HG02798 (cell line): ENCODE measurements at regions not wholly inside any gene's neighbourhood (a gene's known extent, or its start where the extent isn't known, plus 50 kb on each side); places are given as distances from the start of the nearest gene placed in this dataset.

Source experiments
- ATAC-seq: cut with Tn5 transposase; IDR thresholded peaks from one replicate; pipeline ENCODE4 v1.9.1; 2021; ENCODE audit warnings: mild to moderate bottlenecking; ENCODE audit not compliant: unreplicated experiment, poor library complexity

DNA sequence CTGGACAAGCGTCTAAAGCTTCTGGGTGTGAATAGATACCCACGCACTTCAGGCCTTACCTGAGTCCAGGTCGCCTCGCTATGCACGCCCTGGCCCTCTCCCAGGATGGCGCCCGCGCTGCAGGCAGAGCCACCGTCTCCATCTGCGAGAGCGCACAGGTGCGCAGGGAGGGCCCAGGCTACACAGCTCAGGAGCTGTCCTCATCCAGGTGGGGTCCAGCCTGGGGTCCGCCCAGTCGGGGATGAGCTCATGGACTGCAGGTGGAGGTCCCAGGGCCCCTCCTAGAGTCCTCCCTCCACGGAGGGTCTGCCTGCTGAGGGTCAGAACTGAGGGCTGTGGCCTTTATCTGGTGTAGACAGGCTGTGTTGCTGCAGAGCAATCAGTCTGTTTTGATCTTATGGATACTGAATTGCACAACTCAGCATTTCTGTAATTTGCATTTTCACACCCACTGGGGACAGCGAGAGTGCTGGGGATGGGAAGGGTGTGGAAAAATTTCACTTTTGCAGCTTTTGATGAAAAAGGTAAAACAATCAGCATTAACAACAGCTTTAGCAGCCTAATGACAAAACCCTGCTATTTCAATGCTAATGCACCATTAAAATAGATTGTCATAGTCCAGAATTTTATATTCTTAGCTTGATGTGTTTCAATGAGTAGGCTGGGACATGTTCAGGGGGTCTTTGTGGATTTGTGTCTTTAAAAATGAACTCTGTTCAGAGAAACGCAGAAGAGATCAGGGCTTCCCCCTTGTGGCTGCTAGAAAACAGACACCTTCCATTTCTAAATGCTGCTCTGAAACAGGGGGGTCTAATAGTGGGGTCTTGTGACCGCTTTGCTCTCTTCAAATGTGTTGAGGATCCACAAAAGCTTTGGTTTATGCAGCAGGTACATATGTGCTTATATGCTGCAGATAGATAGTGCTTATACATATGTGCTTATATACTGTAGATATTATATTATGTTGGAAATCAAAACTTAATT, 77.8 kb upstream of the PHACTR3 start:
- ATAC-seq, result no peak

DNA sequence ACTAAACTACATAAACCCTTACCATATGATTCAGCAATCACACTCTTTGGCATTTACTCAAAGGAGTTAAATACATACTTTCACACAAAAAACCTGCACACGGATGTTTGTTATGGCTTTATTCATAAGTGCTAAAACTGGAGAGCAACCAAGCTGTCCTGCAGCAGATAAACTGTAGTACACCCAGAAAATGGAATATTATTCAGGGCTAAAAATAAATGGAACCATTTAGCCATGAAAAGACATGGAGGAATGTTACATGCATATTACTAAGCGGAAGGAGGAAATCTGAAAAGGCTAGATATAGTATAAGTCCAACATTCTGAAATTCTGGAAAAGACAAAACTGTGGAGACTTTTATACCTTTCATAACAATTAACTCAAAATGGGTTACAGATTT, 73.6 kb upstream of the PHACTR3 start:
- no peak for ATAC-seq

DNA sequence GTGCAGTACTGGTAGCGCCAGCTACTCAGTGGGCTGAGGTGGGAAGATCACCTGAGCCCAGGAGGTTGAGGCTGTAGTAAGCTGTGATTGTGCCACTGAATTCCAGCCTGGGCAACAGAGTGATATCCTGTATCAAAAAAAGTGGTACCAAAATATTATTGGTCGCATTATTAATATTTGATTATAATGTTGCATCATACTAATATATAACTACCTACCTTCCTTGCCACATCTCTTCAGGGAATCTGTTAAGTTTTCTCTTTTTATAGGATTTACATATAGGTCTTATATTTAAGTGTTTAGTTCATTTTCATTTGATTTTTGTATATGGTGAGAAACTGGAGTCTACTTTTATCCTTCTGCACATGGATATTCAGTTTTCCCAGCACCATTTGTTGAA, 66.3 kb upstream of the PHACTR3 start:
- no peak for ATAC-seq

DNA sequence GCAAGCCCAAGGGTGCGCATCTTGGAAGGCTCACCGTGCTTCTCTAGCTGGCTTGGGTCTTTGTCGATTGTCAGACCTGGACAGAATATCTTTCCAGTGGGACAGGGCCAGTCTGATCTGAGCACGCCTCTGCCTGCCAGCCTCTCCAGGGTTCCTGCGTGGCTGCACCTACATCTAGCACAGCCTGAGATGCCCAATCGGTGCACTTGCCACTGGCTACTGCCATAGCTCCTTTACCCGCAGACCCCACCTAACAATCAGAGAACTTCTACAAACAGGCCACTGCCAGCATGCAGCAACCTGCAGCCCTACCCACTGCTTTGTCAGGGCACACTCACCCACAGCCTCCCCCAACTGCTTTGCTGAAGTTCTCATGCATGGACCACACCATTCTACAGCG, 56.7 kb upstream of the PHACTR3 start:
- no peak for ATAC-seq
